T-helper 1 cell (primary cell): ENCODE measurements at regions not wholly inside any gene's neighbourhood (a gene's known extent, or its start where the extent isn't known, plus 50 kb on each side); places are given as distances from the start of the nearest gene placed in this dataset.
"Not testable (repeated sequence)": the region's sequence is repeated elsewhere in the genome, so short reads cannot be mapped to it uniquely, and the experiment has no call there.

Experiments
- DNase-seq, 5 donors: peaks; one replicate each; pipeline ENCODE4 v3.0.0-alpha.2; 2012 to 2020

GRCh38 chr13:58630794-58631193 lies 999.2 kb downstream of the PCDH17 start:
- DNase-seq: no peak

- no peak for DNase-seq
Measured at GRCh38 chr13:58633226-58633625, 1001.7 kb downstream of the PCDH17 start.

GRCh38 chr13:58655086-58655485 lies 1023.5 kb downstream of the PCDH17 start:
- no peak for DNase-seq

- no peak for DNase-seq
Measured at GRCh38 chr13:58660826-58661225, 1029.3 kb downstream of the PCDH17 start.

GRCh38 chr13:58666331-58666730 lies 1034.8 kb downstream of the PCDH17 start:
- no peak for DNase-seq

- no peak for DNase-seq
Measured at GRCh38 chr13:58667096-58667495, 1035.6 kb downstream of the PCDH17 start.

- DNase-seq: no peak
Measured at GRCh38 chr13:58680115-58680514, 1048.6 kb downstream of the PCDH17 start.

GRCh38 chr13:58682616-58683015 lies 1051.1 kb downstream of the PCDH17 start:
- no peak for DNase-seq

GRCh38 chr13:58687148-58687547 lies 1055.6 kb downstream of the PCDH17 start:
- DNase-seq: no peak

- DNase-seq: no peak
Measured at GRCh38 chr13:58698531-58698930, 1067.0 kb downstream of the PCDH17 start.

GRCh38 chr13:58704953-58705352 lies 1073.4 kb downstream of the PCDH17 start:
- DNase-seq: no peak

- no peak for DNase-seq
Measured at GRCh38 chr13:58706421-58706820, 1074.9 kb downstream of the PCDH17 start.

GRCh38 chr13:58712191-58712590 lies 1080.6 kb downstream of the PCDH17 start:
- no peak for DNase-seq

- DNase-seq: not testable (repeated sequence)
Measured at GRCh38 chr13:58714016-58714415, 1082.5 kb downstream of the PCDH17 start.

- no peak for DNase-seq
Measured at GRCh38 chr13:58721273-58721672, 1089.7 kb downstream of the PCDH17 start.

- DNase-seq: no peak
Measured at GRCh38 chr13:58728126-58728525, 1096.6 kb downstream of the PCDH17 start.

GRCh38 chr13:58729361-58729760 lies 1097.8 kb downstream of the PCDH17 start:
- DNase-seq: no peak

GRCh38 chr13:58744686-58745085 lies 1113.1 kb downstream of the PCDH17 start:
- no peak for DNase-seq

GRCh38 chr13:58767566-58767965 lies 1136.0 kb downstream of the PCDH17 start:
- DNase-seq: no peak

GRCh38 chr13:58773280-58773859 lies 1141.8 kb downstream of the PCDH17 start:
- no peak for DNase-seq

GRCh38 chr13:58782736-58783135 lies 1151.2 kb downstream of the PCDH17 start:
- no peak for DNase-seq

GRCh38 chr13:58792854-58793253 lies 1161.3 kb downstream of the PCDH17 start:
- no peak for DNase-seq

GRCh38 chr13:58795715-58796114 lies 1164.2 kb downstream of the PCDH17 start:
- no peak for DNase-seq

- DNase-seq: no peak
Measured at GRCh38 chr13:58804832-58805231, 1173.3 kb downstream of the PCDH17 start.

GRCh38 chr13:58806401-58806800 lies 1174.9 kb downstream of the PCDH17 start:
- no peak for DNase-seq
